HG02610 (cell line): ENCODE measurements at regions not wholly inside any gene's neighbourhood (a gene's known extent, or its start where the extent isn't known, plus 50 kb on each side); places are given as distances from the start of the nearest gene placed in this dataset.

Experiments
- ATAC-seq: cut with Tn5 transposase; IDR thresholded peaks from one replicate; pipeline ENCODE4 v1.9.1; 2021; ENCODE audit warnings: mild to moderate bottlenecking, moderate library complexity; ENCODE audit not compliant: unreplicated experiment

GRCh38 chr2:35067420-35067819 lies 1288.2 kb upstream of the CRIM1 start:
- ATAC-seq = no peak

GRCh38 chr2:35063836-35064235 lies 1291.7 kb upstream of the CRIM1 start:
- no peak for ATAC-seq

- ATAC-seq = no peak
Measured at GRCh38 chr2:35035883-35036282, 1319.7 kb upstream of the CRIM1 start.

- no peak for ATAC-seq
Measured at GRCh38 chr2:35033748-35034147, 1321.8 kb upstream of the CRIM1 start.

GRCh38 chr2:35023545-35023944 lies 1332.0 kb upstream of the CRIM1 start:
- no peak for ATAC-seq

- no peak for ATAC-seq
Measured at GRCh38 chr2:35000453-35000852, 1355.1 kb upstream of the CRIM1 start.

- no peak for ATAC-seq
Measured at GRCh38 chr2:34998741-34999140, 1356.8 kb upstream of the CRIM1 start.

- no peak for ATAC-seq
Measured at GRCh38 chr2:34997779-34998178, 1357.8 kb upstream of the CRIM1 start.

GRCh38 chr2:34995196-34995595 lies 1360.4 kb upstream of the CRIM1 start:
- ATAC-seq = no peak

GRCh38 chr2:34991508-34992274 lies 1363.9 kb upstream of the CRIM1 start:
- no peak for ATAC-seq

- no peak for ATAC-seq
Measured at GRCh38 chr2:34985474-34985873, 1370.1 kb upstream of the CRIM1 start.

- ATAC-seq = no peak
Measured at GRCh38 chr2:34980689-34981088, 1374.9 kb upstream of the CRIM1 start.

GRCh38 chr2:34979148-34979547 lies 1376.4 kb upstream of the CRIM1 start:
- no peak for ATAC-seq

GRCh38 chr2:34961822-34962221 lies 1362.7 kb upstream of the FAM98A start:
- no peak for ATAC-seq

- ATAC-seq = no peak
Measured at GRCh38 chr2:34954758-34955157, 1355.7 kb upstream of the FAM98A start.

- ATAC-seq = no peak
Measured at GRCh38 chr2:34950797-34951196, 1351.7 kb upstream of the FAM98A start.

GRCh38 chr2:34949316-34949715 lies 1350.2 kb upstream of the FAM98A start:
- no peak for ATAC-seq

GRCh38 chr2:34936089-34936488 lies 1337.0 kb upstream of the FAM98A start:
- no peak for ATAC-seq

GRCh38 chr2:34912084-34912483 lies 1313.0 kb upstream of the FAM98A start:
- ATAC-seq = peak; percentile 97

GRCh38 chr2:34909992-34910705 lies 1311.0 kb upstream of the FAM98A start:
- ATAC-seq = no peak

GRCh38 chr2:34907812-34908211 lies 1308.7 kb upstream of the FAM98A start:
- no peak for ATAC-seq

GRCh38 chr2:34901739-34902138 lies 1302.6 kb upstream of the FAM98A start:
- no peak for ATAC-seq
